WERI-Rb-1 (cell line): ENCODE measurements at regions not wholly inside any gene's neighbourhood (a gene's known extent, or its start where the extent isn't known, plus 50 kb on each side); places are given as distances from the start of the nearest gene placed in this dataset.

Source experiments
- DNase-seq: peaks from one replicate; pipeline ENCODE4 v3.0.0-alpha.2; 2020
- H3K27ac ChIP-seq: fragments of 250-450 bp; sonication (Bioruptor Pico); 2 replicates; pipeline ENCODE4 v1.5.1; 2020; ENCODE audit warnings: mild to moderate bottlenecking, moderate library complexity
- H3K27me3 ChIP-seq: fragments of 250-450 bp; sonication (Bioruptor Pico); 2 replicates; pipeline ENCODE4 v1.5.1; 2021; ENCODE audit warnings: mild to moderate bottlenecking, low read depth, moderate library complexity; ENCODE audit not compliant: insufficient read depth, severe bottlenecking
- H3K36me3 ChIP-seq: fragments of 250-450 bp; sonication (Bioruptor Pico); 2 replicates; pipeline ENCODE4 v1.5.1; 2020; ENCODE audit warnings: mild to moderate bottlenecking, moderate library complexity
- H3K4me3 ChIP-seq: 2 replicates; pipeline ENCODE4 v1.5.1; 2011; ENCODE audit warnings: low read depth, mild to moderate bottlenecking, control low read depth, low read length
- H3K9me3 ChIP-seq: fragments of 250-450 bp; sonication (Bioruptor Pico); 2 replicates; pipeline ENCODE4 v1.5.1; 2021; ENCODE audit warnings: mild to moderate bottlenecking, moderate library complexity; ENCODE audit not compliant: severe bottlenecking
- TF ChIP-seq, protein P1 (sequence below): IDR thresholded peaks from 2 replicates; pipeline ENCODE4 v1.5.1; 2011; ENCODE audit warnings: low read depth, mild to moderate bottlenecking, control low read depth, inconsistent platforms, low read length

DNA sequence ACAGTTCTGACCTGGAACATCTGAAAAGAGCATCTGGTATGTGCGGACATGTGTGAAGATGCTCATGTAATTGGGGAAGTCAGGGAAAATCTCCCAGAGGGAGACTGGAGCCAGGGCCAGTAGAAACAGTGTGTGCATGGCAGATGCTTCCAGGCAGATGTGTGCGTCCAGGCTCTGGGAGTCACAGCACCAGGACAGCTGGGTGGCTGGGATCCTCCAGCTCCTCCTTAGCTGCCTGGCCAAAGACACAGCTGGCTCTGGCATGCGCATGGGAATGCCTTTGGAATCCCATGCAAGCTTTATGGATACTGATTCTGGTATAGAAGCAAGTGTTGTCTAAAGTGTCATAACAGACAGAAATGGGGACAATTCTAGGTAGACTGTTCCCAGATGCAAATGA, 369.7 kb downstream of the INSIG2 start:
- H3K27ac ChIP-seq = no peak overlapping the region
- no peak for DNase-seq
- H3K9me3 ChIP-seq = no peaks in the 10 kb centered on the region
- TF ChIP-seq, protein P1, sequence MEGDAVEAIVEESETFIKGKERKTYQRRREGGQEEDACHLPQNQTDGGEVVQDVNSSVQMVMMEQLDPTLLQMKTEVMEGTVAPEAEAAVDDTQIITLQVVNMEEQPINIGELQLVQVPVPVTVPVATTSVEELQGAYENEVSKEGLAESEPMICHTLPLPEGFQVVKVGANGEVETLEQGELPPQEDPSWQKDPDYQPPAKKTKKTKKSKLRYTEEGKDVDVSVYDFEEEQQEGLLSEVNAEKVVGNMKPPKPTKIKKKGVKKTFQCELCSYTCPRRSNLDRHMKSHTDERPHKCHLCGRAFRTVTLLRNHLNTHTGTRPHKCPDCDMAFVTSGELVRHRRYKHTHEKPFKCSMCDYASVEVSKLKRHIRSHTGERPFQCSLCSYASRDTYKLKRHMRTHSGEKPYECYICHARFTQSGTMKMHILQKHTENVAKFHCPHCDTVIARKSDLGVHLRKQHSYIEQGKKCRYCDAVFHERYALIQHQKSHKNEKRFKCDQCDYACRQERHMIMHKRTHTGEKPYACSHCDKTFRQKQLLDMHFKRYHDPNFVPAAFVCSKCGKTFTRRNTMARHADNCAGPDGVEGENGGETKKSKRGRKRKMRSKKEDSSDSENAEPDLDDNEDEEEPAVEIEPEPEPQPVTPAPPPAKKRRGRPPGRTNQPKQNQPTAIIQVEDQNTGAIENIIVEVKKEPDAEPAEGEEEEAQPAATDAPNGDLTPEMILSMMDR = no peak
- H3K4me3 ChIP-seq = no peak overlapping the region
- H3K36me3 ChIP-seq = no peaks in the 10 kb centered on the region
- H3K27me3 ChIP-seq = peaks cover 40% of the 10 kb centered on the region

DNA sequence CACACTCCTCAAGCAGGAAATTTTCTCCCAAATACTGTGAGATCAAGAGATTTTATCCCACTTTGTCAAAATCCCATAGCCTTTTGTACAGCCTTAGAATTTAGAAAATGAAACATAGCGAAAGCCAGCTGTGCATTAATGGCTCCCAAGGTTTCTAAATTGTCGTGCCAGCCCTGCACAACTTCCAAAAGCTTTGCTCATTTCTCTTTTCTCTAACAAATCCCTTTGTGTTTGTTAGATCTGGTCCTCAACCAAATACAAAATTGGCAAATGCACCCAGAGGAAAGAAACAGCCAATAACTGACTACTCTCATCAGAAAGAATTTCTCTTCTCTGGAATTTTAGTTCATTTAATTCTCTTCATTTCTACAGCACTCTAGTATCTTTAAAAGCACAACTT, 361.1 kb downstream of the INSIG2 start:
- Histone ChIP-seq H3K27ac (no peak overlapping the region), H3K27me3 (peaks cover 27% of the 10 kb centered on the region), H3K9me3 (no peaks in the 10 kb centered on the region), H3K36me3 (no peaks in the 10 kb centered on the region), H3K4me3 (no peak overlapping the region)
- TF ChIP-seq, protein P1 = no peak
- DNase-seq = no peak

DNA sequence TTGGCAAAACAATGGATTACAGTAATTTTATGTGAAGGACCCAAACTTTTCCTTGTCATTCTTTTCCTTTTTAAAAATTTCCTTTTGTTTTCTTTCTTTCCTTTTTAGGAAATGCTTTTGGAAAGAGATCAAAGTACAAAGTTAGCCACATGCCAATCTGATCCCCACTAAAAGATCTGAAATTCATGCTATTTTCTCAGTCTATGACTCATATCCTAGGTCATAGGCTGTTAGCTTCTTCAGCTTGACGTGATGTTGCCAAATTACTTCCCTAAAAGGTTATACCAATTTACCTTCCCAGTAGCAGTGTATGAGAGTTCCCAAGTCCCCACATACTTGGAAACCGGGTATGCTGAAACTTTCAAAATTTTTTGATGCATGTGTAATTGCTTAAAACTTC, 355.3 kb downstream of the INSIG2 start:
- Histone ChIP-seq H3K4me3 (no peak overlapping the region), H3K36me3 (no peaks in the 10 kb centered on the region), H3K9me3 (no peaks in the 10 kb centered on the region), H3K27me3 (peaks cover 47% of the 10 kb centered on the region), H3K27ac (no peak overlapping the region)
- TF ChIP-seq, protein P1 = no peak
- DNase-seq = no peak

DNA sequence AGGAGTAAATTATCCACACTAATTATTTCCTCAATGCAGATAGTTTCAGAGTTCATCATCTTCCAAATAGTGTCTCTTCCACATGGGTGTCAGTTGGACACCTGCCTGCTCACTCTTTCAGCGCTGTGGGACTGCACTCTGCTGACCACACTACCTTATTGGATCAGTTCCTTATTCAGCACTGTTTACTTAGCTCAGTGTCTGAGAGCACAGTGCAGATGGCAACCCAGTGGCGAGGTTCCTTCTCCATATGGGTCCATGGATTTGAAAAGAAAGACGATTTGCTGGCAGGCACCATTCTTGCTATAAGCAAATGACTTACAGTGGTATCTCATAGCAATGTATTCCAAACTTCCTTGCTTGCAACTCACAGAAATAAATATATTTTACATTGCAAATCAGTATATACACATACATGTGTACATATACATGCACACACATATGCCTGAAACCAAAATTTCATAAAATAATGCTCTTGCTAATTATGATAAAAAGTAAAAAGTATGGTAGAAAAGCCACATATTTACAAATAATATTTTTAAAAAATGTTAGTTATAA, 354.8 kb downstream of the INSIG2 start:
- H3K27ac ChIP-seq = no peak overlapping the region
- H3K27me3 ChIP-seq = peaks cover 43% of the 10 kb centered on the region
- no peaks in the 10 kb centered on the region for H3K9me3 ChIP-seq
- DNase-seq = no peak
- H3K36me3 ChIP-seq = no peaks in the 10 kb centered on the region
- H3K4me3 ChIP-seq = no peak overlapping the region
- TF ChIP-seq, protein P1 = no peak

DNA sequence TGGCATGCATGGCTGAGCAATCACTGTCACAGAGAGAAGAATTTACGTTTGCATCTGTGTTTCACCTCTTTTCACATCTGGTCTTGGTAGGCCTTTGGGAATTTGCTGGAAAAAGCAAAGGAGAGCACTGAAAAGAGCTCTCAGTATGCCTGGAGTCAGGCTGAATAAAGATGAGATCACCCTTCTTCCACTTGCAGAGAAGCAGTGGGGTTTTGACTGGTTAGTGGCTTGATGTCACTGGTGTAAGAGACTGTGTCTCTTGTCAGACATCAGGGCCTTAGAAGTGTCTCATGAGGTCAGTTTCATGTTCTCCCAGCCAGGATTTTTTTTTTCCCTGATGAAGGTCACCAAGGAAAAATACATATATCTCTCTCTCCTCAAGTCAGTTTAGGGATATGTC, 353.8 kb downstream of the INSIG2 start:
- Histone ChIP-seq H3K36me3 (no peaks in the 10 kb centered on the region), H3K4me3 (no peak overlapping the region), H3K27ac (no peak overlapping the region), H3K9me3 (no peaks in the 10 kb centered on the region), H3K27me3 (peaks cover 42% of the 10 kb centered on the region)
- no peak for DNase-seq
- TF ChIP-seq, protein P1 = no peak

DNA sequence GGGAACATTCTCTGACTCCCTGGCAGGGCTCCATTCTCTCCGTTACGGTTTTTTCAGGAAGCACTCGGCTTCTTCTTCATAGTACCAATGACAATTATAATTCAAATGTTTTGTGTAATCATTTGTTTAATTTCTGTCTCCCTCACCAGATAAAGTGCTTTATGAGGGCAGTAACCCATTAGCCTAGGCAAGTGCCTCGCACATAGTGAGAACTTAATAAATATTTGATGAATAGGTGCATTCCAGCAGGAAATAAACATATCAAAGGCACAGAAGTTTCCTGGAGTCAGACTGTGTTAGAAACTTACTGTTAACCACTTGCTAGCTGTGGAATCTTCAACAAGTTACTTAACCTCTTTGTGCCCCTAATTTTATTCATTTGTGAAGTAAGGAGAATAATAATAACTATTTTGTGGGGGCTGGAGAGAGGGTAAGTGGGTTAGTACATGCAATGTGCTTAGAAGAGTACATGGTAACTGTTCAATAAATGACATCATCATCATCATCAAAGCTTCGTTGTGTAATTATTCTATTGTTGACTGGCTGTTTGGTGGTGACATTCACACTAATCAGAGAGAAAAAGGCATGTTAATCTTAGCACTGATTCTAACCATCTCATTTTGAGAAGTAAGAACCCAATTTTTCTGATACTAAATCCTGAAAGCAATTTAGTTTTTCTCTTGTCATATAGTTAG, 352.3 kb downstream of the INSIG2 start:
- Histone ChIP-seq H3K36me3 (no peaks in the 10 kb centered on the region), H3K27ac (no peak overlapping the region), H3K27me3 (peaks cover 45% of the 10 kb centered on the region), H3K4me3 (no peak overlapping the region), H3K9me3 (no peaks in the 10 kb centered on the region)
- DNase-seq = no peak
- TF ChIP-seq, protein P1 = no peak
